ENCODE measurements at regions not wholly inside any gene's neighbourhood (a gene's known extent, or its start where the extent isn't known, plus 50 kb on each side); places are given as distances from the start of the nearest gene placed in this dataset.

- TF ChIP-seq POLR2A (IDR thresholded peaks at IDR 0.05) = no peak
- no peak for TF ChIP-seq CTCF (IDR thresholded peaks at IDR 0.05)
Measured at GRCh38 chr7:25995216-25995615, 156.8 kb upstream of the NFE2L3 start.
